HL-60 (cell line): ENCODE measurements at regions not wholly inside any gene's neighbourhood (a gene's known extent, or its start where the extent isn't known, plus 50 kb on each side); places are given as distances from the start of the nearest gene placed in this dataset.

Source experiments
- CTCF ChIP-seq: IDR thresholded peaks from one replicate; pipeline ENCODE4 v1.5.1; 2011; ENCODE audit warnings: low read length, control low read depth, inconsistent platforms; ENCODE audit not compliant: insufficient read depth
- GABPA ChIP-seq: IDR thresholded peaks from 2 replicates; pipeline ENCODE4 v1.6.1; 2012; ENCODE audit warnings: low read depth
- POLR2AphosphoS5 ChIP-seq: IDR thresholded peaks from 2 replicates; pipeline ENCODE4 v1.6.1; 2012; ENCODE audit warnings: low read depth
- SPI1 ChIP-seq: IDR thresholded peaks from 2 replicates; pipeline ENCODE4 v1.6.1; 2012; ENCODE audit warnings: low read depth, mild to moderate bottlenecking, borderline replicate concordance
- TF ChIP-seq, protein P1 (sequence below): IDR thresholded peaks from 2 replicates; pipeline ENCODE4 v1.6.1; 2012; ENCODE audit warnings: low read depth; ENCODE audit not compliant: insufficient replicate concordance

- TF ChIP-seq CTCF (no peak), POLR2AphosphoS5 (no peak), GABPA (no peak), SPI1 (no peak)
- TF ChIP-seq, protein P1, sequence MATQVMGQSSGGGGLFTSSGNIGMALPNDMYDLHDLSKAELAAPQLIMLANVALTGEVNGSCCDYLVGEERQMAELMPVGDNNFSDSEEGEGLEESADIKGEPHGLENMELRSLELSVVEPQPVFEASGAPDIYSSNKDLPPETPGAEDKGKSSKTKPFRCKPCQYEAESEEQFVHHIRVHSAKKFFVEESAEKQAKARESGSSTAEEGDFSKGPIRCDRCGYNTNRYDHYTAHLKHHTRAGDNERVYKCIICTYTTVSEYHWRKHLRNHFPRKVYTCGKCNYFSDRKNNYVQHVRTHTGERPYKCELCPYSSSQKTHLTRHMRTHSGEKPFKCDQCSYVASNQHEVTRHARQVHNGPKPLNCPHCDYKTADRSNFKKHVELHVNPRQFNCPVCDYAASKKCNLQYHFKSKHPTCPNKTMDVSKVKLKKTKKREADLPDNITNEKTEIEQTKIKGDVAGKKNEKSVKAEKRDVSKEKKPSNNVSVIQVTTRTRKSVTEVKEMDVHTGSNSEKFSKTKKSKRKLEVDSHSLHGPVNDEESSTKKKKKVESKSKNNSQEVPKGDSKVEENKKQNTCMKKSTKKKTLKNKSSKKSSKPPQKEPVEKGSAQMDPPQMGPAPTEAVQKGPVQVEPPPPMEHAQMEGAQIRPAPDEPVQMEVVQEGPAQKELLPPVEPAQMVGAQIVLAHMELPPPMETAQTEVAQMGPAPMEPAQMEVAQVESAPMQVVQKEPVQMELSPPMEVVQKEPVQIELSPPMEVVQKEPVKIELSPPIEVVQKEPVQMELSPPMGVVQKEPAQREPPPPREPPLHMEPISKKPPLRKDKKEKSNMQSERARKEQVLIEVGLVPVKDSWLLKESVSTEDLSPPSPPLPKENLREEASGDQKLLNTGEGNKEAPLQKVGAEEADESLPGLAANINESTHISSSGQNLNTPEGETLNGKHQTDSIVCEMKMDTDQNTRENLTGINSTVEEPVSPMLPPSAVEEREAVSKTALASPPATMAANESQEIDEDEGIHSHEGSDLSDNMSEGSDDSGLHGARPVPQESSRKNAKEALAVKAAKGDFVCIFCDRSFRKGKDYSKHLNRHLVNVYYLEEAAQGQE = no peak
Measured at GRCh38 chr5:165325221-165325620, 1819.8 kb downstream of the MAT2B start.
